GM12891 (cell line): ENCODE measurements at regions not wholly inside any gene's neighbourhood (a gene's known extent, or its start where the extent isn't known, plus 50 kb on each side); places are given as distances from the start of the nearest gene placed in this dataset.

ENCODE experiments used
- SPI1 ChIP-seq: IDR thresholded peaks from 2 replicates; pipeline ENCODE4 v1.6.1; 2011; ENCODE audit warnings: low read depth, low read length, control low read depth
- TAF1 ChIP-seq: IDR thresholded peaks from 2 replicates; pipeline ENCODE4 v1.6.1; 2011; ENCODE audit warnings: low read depth, low read length, control low read depth

DNA sequence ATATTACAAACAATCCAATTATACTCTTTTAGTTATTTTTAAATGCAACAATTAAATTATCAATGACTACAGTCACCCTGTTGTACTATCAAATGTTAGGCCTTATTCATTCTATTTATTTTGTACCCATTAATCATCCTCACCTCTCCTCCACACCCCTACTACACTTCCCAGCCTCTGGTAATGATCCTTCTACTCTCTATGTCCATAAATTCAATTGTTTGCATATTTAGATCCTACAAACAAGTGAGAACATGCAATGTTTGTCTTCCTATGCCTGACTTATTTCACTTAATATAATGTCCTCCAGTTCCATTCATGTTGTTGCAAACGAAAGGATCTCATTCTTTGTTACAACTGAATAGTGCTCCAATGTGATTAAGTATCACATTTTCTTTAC lies 1414.6 kb downstream of the SLITRK1 start:
- TF ChIP-seq SPI1, result no peak
- no peak for TF ChIP-seq TAF1
